CD4-positive, alpha-beta T cell treated with Interferon gamma for 1 hour (primary cell): ENCODE measurements at regions not wholly inside any gene's neighbourhood (a gene's known extent, or its start where the extent isn't known, plus 50 kb on each side); places are given as distances from the start of the nearest gene placed in this dataset.

Experiments
- DNase-seq: peaks from one replicate; pipeline ENCODE4 v3.0.0-alpha.2; 2020

- DNase-seq: no peak
These were observed 521.7 kb downstream of the SOX2 start for GRCh38 chr3:182233405-182233804.

DNA sequence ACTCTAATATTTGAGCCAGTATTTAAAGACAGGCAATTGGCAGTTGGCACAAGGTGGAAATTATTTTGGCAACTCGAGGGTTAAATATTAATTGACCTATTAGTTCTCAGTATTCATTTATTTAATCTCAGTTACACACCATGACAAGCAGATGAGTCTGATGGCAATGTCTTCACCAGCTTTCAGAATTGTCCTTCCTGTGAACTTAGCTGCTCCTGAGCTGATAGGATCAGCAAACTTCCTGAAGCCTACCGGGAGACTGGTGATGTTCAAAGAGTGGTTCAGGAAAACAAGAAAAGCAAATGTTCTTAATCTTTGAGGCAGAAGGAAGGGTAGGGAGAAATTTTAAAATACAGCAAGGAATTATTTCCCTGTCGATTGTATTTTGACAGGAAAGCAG is 522.2 kb downstream of the SOX2 start:
- DNase-seq: no peak

DNA sequence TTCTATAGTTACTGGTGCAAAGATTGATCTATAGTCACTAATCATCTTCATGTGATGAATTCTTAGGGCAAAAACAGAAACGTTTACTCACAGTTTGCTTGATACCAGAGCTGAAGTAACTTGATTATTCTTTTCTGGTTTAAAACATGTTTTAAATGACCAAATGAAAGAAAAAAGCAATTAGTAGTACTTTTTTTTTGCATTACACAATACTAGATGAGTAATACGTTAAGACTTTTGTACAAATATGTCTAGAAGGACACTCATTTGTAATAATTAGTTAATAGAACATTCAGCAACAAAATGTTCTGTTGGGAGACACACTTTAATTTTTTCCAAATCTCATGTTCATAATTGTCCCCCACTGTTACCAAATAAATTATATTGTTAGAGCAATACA is 523.2 kb downstream of the SOX2 start:
- DNase-seq: no peak

DNA sequence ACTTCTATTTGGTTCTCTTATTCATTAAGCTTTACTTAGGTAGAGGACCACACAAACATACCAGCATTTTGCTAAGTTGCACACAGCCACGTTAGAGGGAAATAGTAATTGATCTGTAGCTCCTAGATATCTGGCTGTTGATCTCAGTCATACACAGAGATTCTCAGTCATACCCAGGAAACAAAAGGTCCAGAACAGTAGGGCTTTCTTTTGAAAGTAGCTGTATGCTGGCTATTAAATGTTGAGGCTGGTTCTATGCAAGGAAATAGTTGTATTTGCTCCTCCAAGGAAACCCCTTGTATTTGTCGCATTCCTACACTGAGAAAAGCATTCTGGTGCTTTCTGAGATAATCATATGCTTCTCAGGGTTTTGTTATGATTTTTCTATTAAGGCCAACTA is 523.8 kb downstream of the SOX2 start:
- no peak for DNase-seq

DNA sequence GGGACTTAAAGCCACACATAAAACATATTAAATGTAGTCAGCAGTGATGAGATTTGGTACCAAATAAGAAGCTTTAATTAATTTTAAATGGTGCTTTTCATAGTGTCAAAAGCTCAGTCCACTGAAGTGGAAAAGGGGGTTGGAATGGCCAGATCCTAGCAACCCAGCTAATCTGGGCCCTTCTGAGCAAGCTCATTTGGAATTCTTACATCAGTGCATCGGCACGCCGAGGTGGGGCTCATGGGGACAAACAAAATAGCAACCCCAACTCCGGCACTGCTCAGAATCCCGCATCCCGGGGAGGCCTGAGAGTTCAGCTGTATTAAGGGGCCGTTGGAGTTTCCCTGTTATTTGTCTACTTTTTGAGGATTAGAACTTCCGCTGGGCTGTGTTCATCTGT is 526.4 kb downstream of the SOX2 start:
- DNase-seq: no peak

GRCh38 chr3:182239316-182239715 is 527.6 kb downstream of the SOX2 start:
- DNase-seq: no peak

DNA sequence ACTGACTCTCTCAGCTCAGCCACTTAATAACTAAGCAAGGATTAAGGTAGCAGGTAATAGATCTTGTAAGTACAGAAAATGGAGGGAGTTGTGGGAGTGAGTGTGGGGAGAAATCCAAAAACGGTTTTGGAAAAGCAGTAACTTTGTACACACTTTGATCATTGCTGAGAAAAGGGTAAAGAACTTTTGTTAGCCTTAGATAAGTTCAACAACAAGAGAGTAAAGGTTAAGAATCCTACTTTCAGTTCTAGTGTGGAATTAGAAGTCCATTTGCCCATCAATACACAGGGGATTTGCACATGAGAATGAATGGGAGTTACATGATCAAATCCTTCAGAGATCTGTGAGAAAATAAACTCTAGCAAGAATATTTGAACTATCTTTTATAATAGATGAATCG is 528.7 kb downstream of the SOX2 start:
- DNase-seq: no peak

DNA sequence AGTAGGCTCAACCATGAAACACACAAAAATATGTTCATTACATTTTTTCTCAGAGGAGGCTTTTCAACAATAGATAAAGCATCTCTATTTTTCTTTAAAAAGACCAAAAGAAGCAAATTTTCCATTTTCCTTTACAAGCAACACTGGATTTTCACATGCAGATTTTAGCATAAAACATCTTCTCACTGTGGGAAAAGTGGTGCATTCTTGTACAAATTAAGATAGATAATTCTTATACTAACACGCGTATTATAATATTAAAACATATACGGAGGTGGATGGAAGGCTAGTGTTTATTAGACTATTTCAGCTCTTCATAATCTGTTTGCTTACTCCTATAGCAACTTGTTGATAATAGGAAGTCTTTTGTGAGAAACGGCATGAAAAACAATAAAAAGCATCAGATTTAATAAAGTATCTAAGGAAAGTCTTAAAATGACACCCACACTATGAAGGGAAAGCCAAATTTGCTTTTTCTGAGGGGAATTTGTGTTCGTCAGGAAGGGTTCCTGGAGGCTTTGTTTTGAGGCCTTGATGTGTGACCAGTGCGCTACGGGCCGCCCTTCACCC is 529.6 kb downstream of the SOX2 start:
- no peak for DNase-seq

GRCh38 chr3:182241766-182242488 is 530.2 kb downstream of the SOX2 start:
- no peak for DNase-seq

- DNase-seq: no peak
These were observed 530.8 kb downstream of the SOX2 start for GRCh38 chr3:182242489-182242942.

DNA sequence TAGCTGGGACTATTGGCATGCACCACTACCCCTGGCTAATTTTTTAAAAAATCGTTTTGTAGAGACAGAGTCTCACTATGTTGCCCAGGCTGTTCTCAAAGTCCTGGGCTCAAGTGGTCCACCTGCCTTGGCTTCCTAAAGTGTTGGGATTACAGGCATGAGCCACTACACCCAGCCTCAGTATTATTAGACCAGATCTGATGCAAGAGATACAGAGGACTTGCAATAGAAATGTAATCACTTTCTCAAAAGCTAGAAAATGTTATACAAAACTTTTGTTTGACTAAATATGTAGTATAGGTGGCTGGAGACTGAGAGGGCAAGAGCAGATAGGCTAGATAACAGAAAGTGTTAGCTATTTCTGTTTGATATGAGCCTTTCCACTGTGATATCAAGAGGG is 531.9 kb downstream of the SOX2 start:
- DNase-seq: no peak

DNA sequence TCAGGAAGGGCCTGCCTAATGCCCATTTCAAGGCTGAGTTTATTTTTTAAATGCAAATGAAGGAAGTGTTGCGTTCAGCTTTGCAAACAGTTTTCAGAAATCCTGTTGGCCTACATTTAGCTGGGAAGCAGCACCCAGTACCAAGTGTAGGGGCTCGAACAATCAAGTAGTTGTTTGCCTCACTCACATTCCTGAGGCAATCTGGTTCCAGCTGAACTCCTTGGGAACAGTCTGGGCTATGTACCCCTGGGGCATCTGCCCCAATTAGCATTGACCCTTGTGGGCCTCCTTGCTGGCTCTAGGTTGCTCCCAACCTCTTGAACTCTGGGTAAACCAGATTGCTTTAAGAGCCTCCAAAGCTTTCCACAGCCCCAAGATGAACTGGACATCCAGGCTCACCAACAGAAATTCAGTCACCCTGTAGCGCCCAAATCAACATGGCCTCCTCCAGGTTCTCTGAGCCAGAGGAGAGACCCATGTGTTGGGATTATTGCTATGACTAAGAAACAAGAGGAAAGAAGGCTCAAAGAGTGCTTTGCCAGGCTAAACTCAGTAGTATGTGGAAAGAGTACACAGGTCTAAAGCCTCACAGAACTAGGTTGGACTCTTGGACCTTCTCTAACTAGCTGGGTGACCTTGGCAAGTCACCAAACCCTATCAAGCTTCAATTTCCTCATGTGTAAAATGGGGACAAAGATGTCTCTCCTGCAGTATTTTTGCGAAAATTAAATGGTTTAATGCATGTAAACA is 532.7 kb downstream of the SOX2 start:
- DNase-seq: no peak

DNA sequence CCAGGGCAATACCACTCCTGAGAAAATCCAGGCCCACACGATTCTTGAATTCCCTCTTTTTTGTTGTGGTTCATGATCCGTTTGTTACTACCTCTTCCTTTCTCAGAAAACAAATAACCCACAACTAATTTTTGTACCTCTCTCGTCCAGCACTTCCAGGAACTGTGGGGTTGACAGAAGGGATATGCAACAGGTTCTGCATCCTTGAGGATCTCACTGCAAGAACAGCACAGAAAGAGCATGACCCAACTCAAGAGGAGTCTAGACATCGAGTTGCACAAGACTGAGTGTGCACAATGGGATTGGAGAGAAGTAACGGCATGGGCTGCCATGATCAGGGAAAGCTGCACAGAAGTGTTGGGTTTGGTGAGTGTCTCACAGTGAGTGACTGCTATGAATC is 533.3 kb downstream of the SOX2 start:
- no peak for DNase-seq

GRCh38 chr3:182246870-182247269 is 535.1 kb downstream of the SOX2 start:
- DNase-seq: no peak

- no peak for DNase-seq
These were observed 536.7 kb downstream of the SOX2 start for GRCh38 chr3:182248349-182248880.

- DNase-seq: no peak
These were observed 540.5 kb upstream of the ATP11B start for GRCh38 chr3:182252802-182253201.

- no peak for DNase-seq
These were observed 538.1 kb upstream of the ATP11B start for GRCh38 chr3:182255158-182255557.

GRCh38 chr3:182257361-182257760 is 535.9 kb upstream of the ATP11B start:
- no peak for DNase-seq

DNA sequence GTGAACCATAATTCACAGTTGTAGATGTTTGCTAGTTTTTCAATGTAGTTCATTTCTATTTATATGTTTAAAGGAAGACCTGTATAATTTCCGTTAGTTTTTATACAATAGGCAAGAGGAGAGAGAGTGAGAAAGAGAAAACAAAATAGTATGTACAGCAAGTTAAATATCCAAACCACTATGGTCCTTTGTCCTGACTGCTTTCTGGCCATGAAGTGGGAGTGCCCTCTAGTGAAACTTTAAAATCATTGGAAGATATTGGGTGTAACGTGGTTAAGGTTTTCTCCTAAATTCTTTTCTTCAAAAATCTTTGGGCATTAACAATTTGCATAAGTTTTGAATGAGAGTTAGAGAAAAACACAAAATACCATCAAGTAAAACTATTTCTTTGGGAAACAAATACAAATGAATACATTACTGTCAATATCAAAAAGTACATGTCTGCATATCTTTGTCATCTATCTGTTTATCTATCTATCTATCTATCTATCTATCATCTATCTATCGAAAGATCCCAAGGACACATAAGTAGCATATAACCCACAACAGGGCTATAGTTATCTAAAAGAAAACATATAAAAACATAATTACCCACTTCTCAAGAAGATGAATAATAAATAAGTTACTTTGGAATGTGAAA is 534.6 kb upstream of the ATP11B start:
- no peak for DNase-seq

GRCh38 chr3:182259579-182259978 is 533.7 kb upstream of the ATP11B start:
- no peak for DNase-seq

DNA sequence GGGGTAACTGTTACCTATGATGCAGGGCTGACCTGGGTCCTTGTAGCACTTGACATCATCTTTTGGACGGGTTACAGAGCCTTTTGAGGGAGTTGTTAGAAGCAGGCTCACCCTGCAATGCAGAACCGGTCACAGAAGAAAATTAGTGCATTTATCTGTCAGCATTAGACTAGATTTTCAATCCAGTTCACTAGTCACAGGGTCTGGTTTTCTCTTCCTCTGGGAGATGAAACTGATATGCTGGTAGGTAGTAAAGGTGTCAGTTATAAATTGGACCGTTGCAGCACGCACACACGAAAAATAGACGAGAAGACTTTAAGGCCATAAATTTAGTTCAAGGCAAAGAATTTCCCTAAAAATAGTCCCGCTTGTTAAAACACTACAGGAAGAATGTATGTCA is 532.3 kb upstream of the ATP11B start:
- no peak for DNase-seq

- no peak for DNase-seq
These were observed 524.6 kb upstream of the ATP11B start for GRCh38 chr3:182268711-182269110.

GRCh38 chr3:182276512-182276911 is 516.8 kb upstream of the ATP11B start:
- no peak for DNase-seq
